IgD-negative memory B cell (primary cell): ENCODE measurements at regions not wholly inside any gene's neighbourhood (a gene's known extent, or its start where the extent isn't known, plus 50 kb on each side); places are given as distances from the start of the nearest gene placed in this dataset.
"Not testable (repeated sequence)": the region's sequence is repeated elsewhere in the genome, so short reads cannot be mapped to it uniquely, and the experiment has no call there.

Experiments
- H3K27ac Mint-ChIP-seq, 3 donors: one replicate each; pipeline ENCODE4 v1.8.0; 2020 to 2022; ENCODE audit warnings: mild to moderate bottlenecking in 3 of 3, mixed read lengths in 3 of 3, moderate library complexity in 1 of 3
- H3K27me3 Mint-ChIP-seq: one replicate; pipeline ENCODE4 v1.8.0; 2021; ENCODE audit warnings: mixed read lengths
- H3K36me3 Mint-ChIP-seq: one replicate; pipeline ENCODE4 v1.8.0; 2020; ENCODE audit warnings: mild to moderate bottlenecking, mixed read lengths
- H3K4me1 Mint-ChIP-seq, 3 donors: one replicate each; pipeline ENCODE4 v1.8.0; 2020 to 2022; ENCODE audit warnings: mixed read lengths in 3 of 3, mild to moderate bottlenecking in 1 of 3
- H3K4me3 Mint-ChIP-seq, 4 donors: one replicate each; pipeline ENCODE4 v1.8.0; 2020 to 2022; ENCODE audit warnings: mild to moderate bottlenecking in 4 of 4, mixed read lengths in 4 of 4, moderate library complexity in 3 of 4
- H3K9me3 Mint-ChIP-seq, 3 donors: one replicate each; pipeline ENCODE4 v1.8.0; 2020 to 2021; ENCODE audit warnings: mixed read lengths in 3 of 3, mild to moderate bottlenecking in 1 of 3

DNA sequence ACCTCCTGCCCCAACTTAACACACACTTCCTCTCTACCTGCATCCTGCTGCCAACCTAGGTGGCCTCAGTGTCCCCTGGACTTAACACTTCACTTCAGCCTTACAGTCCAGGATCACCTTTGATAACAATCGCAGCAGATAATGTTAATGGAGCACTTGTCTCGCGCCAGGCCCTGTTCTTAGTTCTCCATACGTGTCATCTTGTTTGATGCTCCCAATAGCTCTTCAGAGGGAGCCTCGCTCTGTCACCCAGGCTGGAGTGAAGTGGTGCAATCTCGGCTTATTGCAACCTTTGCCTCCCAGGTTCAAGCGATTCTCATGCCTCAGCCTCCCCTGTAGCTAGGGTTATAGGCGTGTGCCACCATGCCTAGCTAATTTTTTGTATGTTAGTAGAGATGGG lies 62.7 kb upstream of the SHB start:
- Mint-ChIP-seq H3K9me3 (no peaks in the 10 kb centered on the region), H3K36me3 (no peaks in the 10 kb centered on the region), H3K4me1 (no peaks in the 10 kb centered on the region), H3K27ac (no peak overlapping the region), H3K27me3 (peaks cover 8% of the 10 kb centered on the region), H3K4me3 (no peak overlapping the region)

DNA sequence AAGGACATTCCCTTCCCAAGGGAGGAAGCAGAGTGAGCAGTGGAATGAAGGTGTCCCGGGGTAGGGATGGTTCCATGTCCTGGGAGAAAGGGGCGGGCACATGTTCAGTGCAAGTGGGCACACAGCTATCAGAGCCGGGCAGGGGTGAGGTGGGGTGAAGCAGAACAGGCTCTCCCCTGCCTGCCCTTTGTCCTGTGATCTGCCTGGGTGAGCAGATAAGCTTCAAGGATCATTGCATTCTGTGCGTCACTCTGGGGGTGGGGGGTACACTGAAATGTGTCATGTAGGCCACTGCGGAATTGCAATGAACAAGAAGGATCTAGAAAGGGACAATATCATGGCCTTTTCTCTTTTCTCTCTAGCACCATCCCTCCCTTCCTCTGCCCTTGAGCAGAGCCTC lies 61.7 kb upstream of the SHB start:
- H3K27ac Mint-ChIP-seq: no peak overlapping the region
- peaks cover 10% of the 10 kb centered on the region for H3K27me3 Mint-ChIP-seq
- no peaks in the 10 kb centered on the region for H3K4me1 Mint-ChIP-seq
- H3K36me3 Mint-ChIP-seq: no peaks in the 10 kb centered on the region
- H3K4me3 Mint-ChIP-seq: no peak overlapping the region
- peaks cover 0 to 3% (median 0%) of the 10 kb centered on the region in 3 donors for H3K9me3 Mint-ChIP-seq

DNA sequence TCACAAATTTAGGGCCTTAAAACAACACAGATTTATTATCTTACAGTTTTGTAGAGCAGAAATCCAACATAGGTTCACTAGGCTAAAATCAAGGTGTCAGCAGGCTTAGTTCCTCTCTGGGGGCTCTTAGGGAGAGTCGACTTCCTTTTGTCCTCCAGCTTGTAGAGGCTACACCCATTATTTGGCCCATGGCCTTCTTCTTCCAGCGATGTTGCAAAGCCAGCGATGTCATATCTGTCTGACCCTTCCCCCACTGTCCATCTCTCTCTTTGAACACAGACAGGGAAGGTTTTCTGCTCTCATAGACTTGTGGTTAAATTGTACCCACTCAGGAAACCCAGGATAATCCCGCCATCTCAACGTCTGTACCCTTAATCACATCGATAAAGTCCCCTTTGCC lies 60.3 kb upstream of the SHB start:
- Mint-ChIP-seq H3K9me3 (peaks cover 0 to 3% (median 0%) of the 10 kb centered on the region in 3 donors), H3K4me1 (no peaks in the 10 kb centered on the region), H3K4me3 (no peak overlapping the region), H3K27me3 (peaks cover 11% of the 10 kb centered on the region), H3K36me3 (no peaks in the 10 kb centered on the region), H3K27ac (no peak overlapping the region)

GRCh38 chr9:38128752-38129270 lies 59.8 kb upstream of the SHB start:
- Mint-ChIP-seq H3K4me1 (no peaks in the 10 kb centered on the region), H3K4me3 (no peak overlapping the region), H3K36me3 (no peaks in the 10 kb centered on the region), H3K27me3 (peaks cover 11% of the 10 kb centered on the region), H3K27ac (no peak overlapping the region), H3K9me3 (peaks cover 0 to 3% (median 0%) of the 10 kb centered on the region in 3 donors)

DNA sequence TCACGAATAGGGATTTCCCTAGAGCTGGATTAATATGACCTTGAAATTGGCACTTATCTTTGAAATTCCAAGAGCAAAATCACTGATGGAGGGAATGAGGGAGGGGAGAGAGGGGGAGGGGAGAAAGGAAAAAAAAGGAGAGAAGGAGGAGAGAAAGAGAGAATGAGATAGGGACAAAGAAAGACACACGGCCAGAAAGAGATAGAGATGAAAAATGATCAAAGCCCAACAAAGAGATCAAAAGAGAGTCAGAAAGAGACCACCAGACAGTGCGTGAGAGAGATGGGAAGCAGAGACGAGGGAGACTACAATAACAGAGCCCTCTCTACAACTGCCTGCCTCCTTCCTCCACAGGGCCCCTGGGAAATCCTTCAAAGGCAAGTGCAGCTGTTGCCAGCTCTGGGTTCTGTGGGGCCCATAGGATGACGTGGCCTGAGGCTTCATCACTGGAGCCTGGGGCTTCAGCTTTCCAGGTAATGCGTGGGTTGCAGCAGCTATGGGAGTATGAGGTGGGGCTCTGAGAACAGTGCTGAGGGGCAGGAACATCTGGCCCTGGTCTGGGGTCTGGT lies 58.3 kb upstream of the SHB start:
- H3K4me3 Mint-ChIP-seq: no peak overlapping the region

DNA sequence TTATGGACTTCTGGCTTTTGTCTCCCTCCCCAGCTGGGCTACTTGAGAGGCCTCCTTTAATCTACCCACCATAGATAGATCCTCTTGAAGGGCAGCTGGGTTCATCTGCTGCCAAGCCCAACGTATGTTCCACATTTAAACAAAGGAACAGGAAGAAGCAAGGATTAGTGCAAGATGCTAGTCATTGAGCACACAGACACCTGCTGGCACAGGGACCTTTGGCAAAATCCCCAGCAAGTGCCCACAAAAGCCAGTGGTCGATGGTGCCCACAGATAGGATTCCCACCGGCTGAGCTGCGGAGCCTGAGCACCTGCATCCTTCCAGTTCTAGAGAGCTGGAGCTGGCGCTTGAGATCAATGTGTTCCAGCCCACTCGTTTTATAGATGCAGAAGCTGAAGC lies 57.7 kb upstream of the SHB start:
- Mint-ChIP-seq H3K4me1 (no peaks in the 10 kb centered on the region), H3K36me3 (no peaks in the 10 kb centered on the region), H3K27me3 (peaks cover 11% of the 10 kb centered on the region), H3K9me3 (peaks cover 0 to 3% (median 0%) of the 10 kb centered on the region in 3 donors), H3K4me3 (no peak overlapping the region), H3K27ac (no peak overlapping the region)

More for the DNA sequence above, 58.3 kb upstream of the SHB start:
- Mint-ChIP-seq H3K36me3 (no peaks in the 10 kb centered on the region), H3K27ac (no peak overlapping the region), H3K27me3 (peaks cover 11% of the 10 kb centered on the region), H3K4me1 (no peaks in the 10 kb centered on the region), H3K9me3 (peaks cover 0 to 3% (median 0%) of the 10 kb centered on the region in 3 donors)

DNA sequence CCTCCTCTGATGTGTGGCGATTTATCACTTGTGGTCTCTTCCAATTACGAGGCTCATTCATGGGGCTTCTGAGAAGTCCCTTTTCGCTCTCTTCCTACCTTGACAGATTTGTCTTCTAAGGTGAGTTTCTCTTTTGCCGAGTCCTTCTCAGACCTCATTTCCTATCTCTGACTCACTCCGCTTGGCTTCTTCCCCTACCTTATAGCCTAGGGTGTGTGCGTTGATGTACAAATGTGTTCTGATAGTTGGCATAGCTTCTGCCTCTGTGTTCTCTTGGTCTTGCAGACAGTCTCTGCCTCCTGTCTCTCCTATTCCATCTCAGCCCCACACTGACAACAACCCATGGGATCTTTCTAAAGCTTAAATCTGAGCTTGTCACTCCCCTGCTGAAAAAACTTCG lies 56.9 kb upstream of the SHB start:
- Mint-ChIP-seq H3K4me3 (no peak overlapping the region), H3K27me3 (peaks cover 13% of the 10 kb centered on the region), H3K9me3 (peaks cover 0 to 4% (median 0%) of the 10 kb centered on the region in 3 donors), H3K27ac (no peak overlapping the region), H3K4me1 (no peaks in the 10 kb centered on the region), H3K36me3 (no peaks in the 10 kb centered on the region)

DNA sequence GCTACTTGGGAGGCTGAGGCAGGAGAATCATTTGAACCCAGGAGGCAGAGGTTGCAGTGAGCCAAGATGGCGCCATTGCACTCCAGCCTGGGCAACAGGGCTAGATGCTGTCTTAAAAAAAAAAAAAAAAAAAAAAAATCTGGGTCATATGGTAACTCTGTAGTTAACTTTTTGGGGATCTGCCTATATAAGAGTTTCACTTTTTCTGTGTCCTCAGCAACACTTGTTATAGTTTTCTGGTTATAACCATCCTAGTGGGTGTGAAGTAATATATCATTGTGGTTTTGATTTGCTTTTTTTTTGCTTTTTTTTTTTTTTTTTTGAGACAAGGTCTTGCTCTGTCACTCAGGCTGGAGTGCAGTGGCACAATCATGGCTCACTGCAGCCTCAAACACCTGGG lies 54.3 kb upstream of the SHB start:
- H3K4me1 Mint-ChIP-seq, H3K36me3 Mint-ChIP-seq, H3K27ac Mint-ChIP-seq, H3K4me3 Mint-ChIP-seq, H3K9me3 Mint-ChIP-seq: not testable (repeated sequence)
- peaks cover 13% of the 10 kb centered on the region for H3K27me3 Mint-ChIP-seq

GRCh38 chr9:38120961-38121360 lies 51.9 kb upstream of the SHB start:
- Mint-ChIP-seq H3K9me3 (peaks cover 0 to 5% (median 0%) of the 10 kb centered on the region in 3 donors), H3K4me1 (peaks cover 0 to 2% (median 0%) of the 10 kb centered on the region in 3 donors), H3K4me3 (no peak overlapping the region), H3K27ac (no peak overlapping the region), H3K27me3 (peaks cover 12% of the 10 kb centered on the region), H3K36me3 (no peaks in the 10 kb centered on the region)

DNA sequence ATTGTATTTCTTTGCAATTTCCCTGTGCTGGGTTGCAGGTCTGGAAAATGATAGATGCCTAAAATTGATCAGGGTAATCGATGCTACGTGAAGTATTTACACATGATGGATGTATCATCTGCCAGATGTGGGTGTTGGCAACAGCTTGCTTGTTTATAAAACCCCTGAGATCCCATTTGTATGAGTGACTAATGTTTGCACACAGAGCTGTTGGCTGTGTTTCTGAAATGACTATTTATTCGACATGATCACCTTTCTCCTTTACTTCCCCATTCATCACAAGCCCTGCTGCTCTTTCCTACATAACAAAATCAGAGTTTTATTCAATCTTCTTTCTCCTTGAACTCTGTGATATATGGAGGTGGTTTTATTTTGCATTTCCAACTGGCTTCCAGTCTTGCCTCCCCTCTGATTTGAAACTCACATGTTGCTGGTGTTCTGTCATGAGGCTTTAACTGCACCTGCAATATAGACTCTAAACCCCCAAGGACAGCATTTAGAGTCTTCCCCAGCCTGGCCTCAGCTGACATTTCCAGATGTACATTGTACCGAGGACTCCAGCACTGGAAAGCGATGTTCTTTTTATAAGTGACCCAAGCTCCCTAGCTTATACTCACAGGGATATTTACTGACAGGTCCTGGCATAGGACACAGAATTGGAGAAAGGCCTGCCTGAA lies 50.7 kb upstream of the SHB start:
- H3K9me3 Mint-ChIP-seq: peaks cover 0 to 3% (median 0%) of the 10 kb centered on the region in 3 donors
- H3K4me1 Mint-ChIP-seq: peaks cover 0 to 2% (median 0%) of the 10 kb centered on the region in 3 donors
- H3K27me3 Mint-ChIP-seq: peaks cover 10% of the 10 kb centered on the region
- no peak overlapping the region for H3K4me3 Mint-ChIP-seq
- H3K27ac Mint-ChIP-seq: no peak overlapping the region
- no peaks in the 10 kb centered on the region for H3K36me3 Mint-ChIP-seq

- no peak overlapping the region for H3K4me3 Mint-ChIP-seq
- peaks cover 0 to 3% (median 0%) of the 10 kb centered on the region in 3 donors for H3K9me3 Mint-ChIP-seq
- H3K36me3 Mint-ChIP-seq: no peaks in the 10 kb centered on the region
- peaks cover 0 to 2% (median 0%) of the 10 kb centered on the region in 3 donors for H3K4me1 Mint-ChIP-seq
- peaks cover 8% of the 10 kb centered on the region for H3K27me3 Mint-ChIP-seq
- H3K27ac Mint-ChIP-seq: no peak overlapping the region
Measured at GRCh38 chr9:38118862-38119438, 49.9 kb upstream of the SHB start.
